ENCODE measurements at regions not wholly inside any gene's neighbourhood (a gene's known extent, or its start where the extent isn't known, plus 50 kb on each side); places are given as distances from the start of the nearest gene placed in this dataset.
"Not testable (repeated sequence)": the region's sequence is repeated elsewhere in the genome, so short reads cannot be mapped to it uniquely, and the experiment has no call there.

DNA sequence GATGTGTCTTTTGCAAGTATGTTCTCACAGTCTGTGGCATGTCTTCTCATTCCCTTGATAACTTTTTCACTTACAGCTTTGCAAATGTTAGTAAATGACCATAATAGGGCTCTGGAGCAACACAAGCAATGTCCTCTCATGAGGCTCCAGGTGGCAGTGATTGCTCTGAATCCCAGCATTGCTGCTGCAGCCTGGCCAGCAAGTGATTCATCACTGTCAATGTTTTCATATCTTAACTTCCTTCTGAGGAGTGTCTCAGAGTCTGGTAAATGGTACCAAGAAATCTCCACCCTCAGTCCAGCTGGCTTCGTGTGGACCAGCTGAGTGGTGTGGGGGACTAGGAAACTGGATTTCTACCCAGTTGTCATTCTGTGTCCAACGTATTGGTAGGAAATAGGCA lies 139.6 kb downstream of the MYLK4 start:
- no peak for DNase-seq

DNA sequence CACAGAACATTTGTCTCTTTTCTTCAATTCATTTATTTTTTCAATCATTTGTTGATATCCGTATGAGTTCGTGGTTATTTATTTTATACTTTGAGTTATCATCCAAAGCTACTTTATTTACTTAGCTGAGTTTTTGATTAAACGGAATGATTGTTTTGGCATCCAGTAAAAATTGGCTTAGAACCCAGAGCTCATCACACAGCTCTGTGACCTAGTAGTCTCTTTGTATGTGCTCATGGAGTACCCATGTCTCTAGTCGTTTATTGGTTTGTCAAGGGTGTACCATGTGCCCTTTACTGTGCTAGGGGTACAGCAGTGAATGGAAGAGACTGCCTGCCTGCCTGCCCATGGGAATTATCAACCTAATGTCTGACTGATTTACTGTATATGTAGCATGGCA lies 142.2 kb downstream of the MYLK4 start:
- no peak for DNase-seq

DNA sequence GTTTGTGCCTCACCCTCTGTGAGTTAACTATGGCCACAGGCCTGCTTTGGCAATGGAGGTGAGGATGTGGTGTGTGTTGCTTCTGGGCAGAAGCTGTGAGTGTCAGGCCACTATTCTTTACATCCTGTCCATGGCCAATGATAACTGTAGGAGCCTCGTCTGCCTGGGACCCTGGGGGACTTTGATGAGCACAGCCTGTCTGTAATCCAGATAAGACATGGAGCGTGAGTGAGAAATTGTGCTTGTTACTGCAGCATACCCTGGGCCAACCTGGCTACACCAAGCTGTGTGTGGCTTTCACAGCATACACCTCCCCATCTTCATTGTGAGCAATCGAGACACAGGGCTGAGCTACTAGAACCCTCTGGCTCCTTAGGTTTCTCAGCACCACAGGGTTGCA lies 150.4 kb downstream of the MYLK4 start:
- no peak for DNase-seq

DNA sequence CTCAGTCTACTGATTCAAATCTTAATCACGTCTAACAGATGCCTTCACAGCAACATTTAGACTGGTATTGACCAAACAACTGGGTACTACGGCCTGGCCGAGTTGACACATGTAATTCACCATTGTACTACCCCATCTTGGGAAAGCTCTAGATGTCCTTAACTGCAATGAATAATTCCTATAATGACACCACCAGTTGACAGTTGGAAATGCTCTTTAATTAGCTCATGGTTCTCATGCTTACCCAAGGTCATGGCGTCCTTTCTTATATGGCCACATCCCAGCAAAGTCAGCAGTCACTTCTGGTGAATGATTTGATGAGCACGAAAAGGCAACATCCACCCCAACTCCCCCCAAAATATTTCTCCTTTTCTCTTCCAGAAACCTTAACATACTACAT lies 150.9 kb downstream of the MYLK4 start:
- DNase-seq = no peak

DNA sequence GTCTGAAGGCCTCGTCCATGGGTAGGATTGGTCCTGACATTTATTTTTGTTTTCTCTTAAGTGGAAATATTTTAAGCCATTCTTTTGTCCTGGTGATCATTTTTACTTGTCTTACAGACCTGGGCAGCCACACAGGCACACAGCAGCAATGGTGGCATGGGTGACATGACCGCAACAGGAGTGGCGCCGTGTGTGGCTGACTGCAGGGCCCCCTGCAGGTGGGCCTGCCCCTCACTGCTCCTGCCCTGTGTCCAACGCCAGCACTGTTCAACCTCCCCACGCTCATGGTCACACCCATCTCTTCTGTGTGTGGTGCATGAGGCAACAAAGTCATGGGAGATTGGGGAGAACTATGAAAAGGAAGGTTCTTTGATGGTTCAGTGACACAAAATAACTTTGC lies 151.9 kb downstream of the MYLK4 start:
- no peak for DNase-seq

DNA sequence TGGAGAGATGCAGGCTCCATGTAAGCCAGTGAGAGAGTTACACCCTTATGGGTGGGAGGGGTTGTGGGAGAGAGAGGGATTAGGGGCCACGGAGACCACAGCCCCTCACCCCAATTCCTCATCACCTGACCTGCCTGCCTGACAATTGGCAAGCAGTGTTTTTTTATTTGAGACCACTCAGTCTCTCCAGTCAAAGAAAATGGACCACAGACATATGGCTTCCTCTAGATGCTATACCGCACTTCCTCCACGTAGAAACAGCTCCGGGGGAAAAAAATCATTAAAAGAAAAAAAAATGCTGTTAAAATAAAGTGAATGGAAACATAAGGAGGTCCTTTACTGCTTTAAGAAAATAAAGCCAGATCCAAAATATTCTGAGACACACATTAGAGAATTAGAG lies 152.7 kb downstream of the MYLK4 start:
- DNase-seq = no peak

DNA sequence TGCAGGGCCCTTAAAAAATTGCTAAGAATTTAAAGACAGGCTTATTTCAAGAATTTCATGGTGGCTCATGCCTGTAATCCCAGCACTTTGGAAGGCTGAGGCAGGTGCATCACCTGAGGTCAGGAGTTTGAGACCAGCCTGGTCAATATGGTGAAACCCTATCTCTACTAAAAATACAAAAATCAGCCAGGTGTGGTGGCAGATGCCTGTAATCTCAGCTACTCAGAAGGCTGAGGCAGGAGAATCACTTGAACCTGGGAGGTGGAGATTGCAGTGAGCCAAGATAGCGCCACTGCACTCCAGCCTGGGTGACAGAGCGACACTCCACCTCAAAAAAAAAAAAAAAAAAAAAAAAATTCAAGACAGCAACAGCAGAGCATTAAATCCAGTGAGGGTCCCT lies 153.3 kb downstream of the MYLK4 start:
- DNase-seq = not testable (repeated sequence)

DNA sequence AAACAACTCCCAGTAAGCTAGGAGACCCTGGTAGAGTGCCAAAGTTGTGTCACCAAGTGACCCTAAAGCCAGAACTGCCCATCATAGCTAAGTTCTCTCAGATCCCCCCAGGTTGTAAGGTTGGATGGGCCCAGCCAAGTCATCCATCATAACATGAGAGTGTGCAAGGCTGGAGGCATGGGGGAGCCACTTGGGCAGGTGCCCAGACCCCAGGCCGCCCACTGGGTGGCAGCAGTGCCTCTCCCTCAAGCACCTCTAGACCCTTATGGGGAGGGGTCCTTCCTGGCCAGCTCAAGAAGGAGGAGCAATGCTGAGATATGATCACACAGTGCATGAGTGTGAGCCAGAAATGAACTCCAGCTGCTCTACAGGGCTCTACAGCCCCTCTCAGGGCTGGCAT lies 154.5 kb downstream of the MYLK4 start:
- DNase-seq = no peak

DNA sequence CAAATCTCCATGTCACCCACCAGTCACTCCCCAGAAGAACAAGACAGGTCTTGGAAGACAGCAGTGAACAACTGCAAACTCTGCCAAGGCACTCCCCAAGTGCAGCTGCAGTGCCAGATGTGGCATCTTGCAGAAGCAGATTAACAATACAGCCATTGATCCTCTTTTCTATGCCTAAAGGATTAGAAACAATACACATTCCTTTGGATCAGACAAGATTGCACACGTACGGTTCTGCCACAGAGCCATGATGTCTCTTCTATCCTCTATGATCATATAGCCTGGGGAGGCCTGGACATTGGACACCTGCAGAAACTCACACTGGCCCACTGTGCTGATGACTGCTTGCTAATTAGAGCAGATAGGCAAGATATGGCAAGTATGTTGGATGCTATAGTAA lies 155.9 kb downstream of the MYLK4 start:
- no peak for DNase-seq

DNA sequence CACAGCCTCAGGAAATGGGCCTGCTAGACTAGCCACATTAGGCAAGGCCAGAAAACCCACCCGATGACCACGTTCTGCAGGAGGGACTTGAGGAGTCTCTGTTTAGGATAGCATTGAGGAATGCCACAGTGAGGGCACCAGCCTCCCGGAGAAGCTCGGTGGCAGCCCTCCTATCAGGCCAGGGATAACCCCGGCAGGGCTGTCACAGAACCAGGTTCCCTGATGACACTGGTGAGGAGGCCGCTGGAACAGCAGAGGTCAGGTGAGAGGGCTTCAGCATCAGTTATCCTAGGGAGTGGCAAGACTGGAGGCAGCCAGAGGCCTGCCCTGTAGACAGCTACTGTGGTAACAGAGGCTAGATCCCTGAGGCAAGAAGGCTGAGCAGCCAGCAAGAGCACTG lies 157.6 kb downstream of the MYLK4 start:
- DNase-seq = no peak

DNA sequence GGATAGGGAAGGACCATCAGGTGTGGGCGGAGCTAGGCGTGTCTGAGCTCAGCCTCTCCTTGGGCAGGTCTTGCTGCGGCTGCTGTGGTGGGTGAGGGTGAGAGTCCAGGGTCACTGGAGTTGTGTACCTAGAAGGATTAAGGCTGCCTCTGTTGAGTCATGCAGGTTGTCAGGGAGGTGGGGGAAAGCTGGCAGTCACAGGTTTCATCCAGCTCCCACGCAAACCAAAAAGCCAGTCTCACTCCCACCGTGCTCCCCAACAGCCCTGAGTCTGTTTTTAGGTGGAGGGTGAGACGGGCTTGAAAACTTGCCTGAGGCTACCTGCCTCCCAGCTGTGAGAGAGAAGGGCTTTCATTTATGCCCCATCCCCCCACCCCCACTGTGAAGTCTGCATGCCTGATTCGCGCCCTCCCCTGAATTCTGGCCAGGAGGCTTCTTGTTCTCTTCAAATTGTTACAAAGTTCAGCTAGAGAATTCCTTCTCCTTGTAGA lies 161.5 kb downstream of the MYLK4 start:
- no peak for DNase-seq

DNA sequence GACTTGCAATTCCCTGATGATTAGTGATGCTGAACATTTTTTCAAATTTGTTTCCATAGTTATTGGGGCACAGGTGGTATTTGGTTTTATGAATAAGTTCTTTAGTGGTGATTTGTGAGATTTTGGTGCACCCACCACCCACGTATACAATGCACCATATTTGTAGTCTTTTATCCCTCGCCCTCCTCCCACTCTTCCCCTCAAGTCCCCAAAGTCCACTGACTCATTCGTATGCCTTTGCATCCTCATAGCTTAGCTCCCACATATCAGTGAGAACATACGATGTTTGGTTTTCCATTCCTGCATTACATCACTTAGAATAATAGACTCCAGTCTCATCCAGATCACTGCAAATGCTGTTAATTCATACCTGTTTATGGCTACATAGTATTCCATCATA lies 167.3 kb downstream of the MYLK4 start:
- DNase-seq = no peak

DNA sequence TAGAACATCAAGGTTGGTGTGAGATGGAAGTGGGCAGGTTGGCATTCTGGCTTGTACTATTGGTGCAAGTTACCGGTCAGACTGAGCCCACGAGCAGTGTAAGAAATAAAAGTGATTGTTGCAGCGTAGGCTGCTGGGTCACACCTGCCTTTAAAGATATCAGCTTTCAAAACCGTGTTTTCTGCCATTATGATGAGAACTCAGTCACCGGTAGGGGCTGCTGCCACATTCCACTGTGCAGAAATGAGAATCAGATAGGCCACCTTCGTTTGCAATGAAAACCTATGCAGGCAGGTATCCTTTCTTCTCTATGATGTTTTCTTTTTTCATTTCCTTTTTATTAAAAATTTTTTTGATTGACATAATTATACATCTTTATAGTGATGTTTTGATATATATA lies 168.5 kb downstream of the MYLK4 start:
- DNase-seq = no peak

DNA sequence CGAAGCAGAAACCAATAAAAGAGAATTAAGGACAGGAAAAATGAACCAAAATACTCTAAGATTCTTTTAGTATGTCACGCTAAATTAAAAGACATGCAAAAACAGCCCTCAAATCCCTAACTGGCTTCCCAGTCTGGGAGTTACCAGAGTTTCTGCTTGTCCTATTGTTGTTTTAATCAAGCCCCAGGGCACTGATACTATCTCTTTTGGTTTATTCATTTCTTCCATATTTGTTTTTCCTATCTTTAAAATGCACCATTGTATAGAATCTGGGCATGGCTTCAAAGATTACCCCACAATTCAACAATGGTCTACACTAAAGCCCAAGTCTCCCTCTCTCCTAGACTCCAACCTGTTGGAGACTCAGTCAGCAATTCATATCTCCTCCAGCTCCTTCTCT lies 169.1 kb downstream of the MYLK4 start:
- DNase-seq = no peak

DNA sequence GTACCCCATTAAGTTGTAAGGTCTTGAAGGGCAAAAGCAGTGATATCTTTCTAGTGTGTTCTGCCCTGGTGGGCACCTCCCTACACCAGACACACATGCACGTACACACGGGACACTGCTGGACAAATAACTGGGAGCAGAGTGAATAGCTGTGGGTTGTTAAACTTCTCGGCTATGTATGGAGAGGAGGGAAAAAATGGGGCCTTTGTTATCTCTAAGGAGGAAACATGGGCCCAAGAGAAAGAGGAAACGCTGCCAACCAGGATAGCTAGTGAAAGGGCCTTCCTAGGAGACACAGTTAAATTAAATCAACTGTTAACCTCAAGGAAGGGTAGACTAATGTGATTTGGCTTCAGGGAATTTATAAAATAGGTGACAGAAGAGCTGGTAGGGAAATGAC lies 169.7 kb downstream of the MYLK4 start:
- no peak for DNase-seq

DNA sequence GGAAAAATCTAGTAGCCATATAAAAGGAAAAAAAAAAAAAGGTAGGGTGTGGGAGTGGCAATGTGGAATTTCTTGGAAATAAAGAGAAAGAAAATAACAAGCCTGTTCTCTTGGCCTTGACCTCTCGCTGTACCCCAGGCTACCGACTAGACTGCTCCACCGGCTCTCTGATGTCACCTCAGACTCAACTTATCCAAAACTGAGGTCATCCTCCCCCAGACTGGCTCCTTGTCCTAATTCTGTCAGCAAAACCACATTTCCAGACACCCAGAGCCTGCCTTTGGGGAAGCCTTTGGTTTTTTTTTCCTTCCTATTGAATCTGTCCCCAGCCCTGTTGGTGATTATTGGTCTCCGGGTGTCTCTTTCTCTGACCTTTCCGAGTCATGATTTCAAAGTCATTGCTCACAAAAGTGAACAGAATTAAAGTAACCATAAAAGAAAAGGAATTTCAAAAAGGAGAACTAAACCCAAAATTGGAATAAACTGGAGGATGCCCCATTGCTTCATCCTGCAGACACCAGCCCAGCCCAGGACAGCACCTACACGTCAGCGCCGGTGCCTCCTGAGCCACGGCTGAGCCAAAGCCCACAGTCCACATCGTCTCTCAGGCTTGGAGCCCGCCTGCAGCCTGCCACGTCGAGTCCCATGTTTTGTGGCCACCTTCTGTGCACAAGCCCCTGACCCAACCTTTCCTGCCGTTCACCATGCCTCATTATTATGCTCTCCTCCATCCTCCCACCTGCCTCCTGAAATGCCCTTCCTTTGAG lies 170.7 kb downstream of the MYLK4 start:
- DNase-seq = no peak

DNA sequence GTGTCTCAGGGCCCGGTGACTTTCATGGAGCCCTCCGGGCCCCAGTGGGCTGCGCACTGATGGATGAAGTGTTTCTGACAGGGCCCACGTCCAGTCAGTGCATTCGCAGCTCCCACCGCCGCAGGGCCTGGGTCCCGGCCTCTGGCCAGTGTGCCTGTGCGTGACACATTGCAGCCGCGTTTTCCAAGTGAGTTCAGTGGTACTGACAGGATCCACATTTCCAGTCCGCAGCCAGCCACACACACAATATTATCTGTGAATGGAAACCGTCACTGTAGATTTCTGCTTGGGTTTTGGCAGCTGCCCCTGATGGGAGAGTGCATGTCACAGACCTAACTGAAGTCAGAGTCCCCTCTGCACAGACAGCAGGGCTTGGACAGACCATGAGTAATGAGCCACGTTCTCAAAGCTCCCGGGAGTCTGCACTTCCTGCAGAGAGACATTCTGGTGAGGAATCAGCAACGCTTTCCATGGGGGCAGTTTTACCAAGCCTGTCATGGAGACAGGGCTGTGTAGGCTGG lies 171.4 kb downstream of the MYLK4 start:
- DNase-seq = no peak

DNA sequence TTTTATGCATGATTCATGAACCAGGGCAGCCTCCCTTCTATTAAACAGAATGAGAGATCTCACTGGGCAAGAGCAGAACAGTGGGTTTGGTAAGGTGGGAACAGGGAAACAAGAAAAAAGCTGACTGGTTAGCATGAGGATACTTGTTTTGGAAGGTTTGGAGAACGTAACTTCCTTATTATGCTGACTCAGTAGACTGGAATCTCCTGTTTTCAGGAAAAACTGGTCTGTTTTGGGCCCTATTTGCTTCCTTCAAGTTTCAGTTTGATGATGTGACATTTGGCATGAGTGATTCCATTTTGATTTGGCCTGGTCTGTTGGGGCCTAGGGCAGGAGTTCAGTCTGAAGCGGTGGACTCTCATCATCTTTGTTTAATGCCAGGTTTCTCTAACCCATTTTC lies 172.0 kb downstream of the MYLK4 start:
- DNase-seq = no peak

DNA sequence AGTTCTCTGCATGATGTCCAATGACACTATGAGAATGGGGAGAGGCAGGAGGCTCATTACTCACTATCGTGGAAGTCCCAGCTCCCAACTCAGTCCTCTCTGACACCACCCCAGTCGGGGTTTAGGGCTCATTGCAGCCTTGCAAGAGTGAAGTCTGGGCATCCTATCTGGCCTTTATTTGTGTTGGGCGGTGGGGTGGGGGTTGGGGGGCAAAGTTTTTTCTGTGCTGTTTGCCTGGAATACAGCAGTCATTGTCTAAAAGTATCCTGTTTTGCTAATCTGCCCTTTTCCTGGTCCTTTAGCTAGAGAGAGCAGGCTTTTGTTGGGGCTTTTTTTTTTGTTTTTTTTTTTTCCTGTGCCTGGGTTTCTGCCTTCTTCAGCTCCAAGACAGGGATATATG lies 174.2 kb downstream of the MYLK4 start:
- no peak for DNase-seq

DNA sequence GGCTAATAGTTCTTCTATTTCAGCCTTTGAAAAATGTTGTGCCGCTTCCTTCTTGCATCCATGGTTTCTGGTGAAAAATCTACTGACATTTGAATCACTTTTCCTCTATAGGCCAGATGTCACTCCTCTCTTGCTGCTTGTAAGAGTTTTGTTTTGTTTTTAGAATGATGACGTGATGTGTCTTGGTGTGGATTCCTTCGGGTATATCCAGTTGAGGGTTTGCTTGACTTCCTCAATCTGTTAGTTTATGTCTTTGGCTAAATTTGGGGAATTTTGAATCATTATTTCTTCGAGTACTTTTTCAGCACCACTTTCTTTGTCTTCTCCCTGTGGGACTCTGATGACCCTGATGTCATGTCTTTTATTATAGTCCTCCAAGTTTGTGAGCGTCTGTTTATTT lies 175.5 kb downstream of the MYLK4 start:
- DNase-seq = no peak

DNA sequence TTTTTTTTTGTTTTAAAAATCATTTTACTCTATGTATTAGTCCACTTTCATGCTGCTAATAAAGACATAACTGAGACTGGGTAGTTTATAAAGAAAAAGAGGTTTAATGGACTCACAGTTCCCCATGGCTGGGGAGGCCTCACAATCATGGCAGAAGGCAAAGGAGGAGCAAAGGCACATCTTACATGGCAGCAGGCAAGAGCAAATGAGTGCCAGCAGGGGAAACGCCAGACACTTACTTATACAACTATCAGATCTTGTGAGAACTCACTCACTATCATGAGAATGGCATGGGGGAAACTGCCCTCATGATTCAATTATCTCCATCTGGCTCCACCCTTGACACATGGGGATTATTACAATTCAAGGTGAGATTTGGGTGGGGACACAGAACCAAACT lies 181.3 kb downstream of the MYLK4 start:
- DNase-seq = not testable (repeated sequence)

DNA sequence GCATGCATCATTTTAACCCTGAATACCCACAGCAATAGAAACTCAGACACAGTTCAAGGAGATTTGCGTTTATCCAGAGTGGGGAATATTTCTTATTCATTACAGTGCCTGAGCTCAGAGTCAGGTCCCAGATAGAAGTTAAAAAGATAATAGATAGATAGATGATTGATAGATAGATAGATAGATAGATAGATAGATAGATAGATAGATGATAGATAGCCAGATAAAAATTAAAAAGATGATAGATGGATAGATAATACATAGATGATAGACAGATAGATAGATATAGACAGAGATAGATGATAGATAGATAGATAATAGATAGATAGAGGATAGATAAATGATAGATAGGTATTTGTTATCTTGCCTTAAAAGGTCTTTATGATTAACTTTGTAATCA lies 184.7 kb downstream of the MYLK4 start:
- DNase-seq = no peak

DNA sequence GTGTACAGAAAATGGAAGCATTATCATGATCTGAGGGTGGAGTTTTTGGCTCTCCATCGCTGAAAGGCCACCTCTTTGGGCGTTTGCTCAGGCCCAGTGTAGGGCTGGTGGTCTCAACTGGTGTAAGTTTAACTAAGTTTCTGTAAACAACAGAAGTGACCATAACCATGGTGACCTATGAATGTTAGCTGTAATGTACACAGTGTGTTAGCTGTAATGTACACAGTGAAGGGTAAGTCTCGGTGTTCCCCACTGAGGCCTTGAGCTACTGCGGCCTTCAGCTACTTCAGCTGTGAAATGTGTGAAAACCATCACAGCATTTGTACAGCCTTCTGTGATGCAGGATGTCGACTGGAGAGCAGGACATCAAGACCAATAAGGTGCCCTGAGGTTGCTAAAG lies 185.2 kb downstream of the MYLK4 start:
- no peak for DNase-seq

DNA sequence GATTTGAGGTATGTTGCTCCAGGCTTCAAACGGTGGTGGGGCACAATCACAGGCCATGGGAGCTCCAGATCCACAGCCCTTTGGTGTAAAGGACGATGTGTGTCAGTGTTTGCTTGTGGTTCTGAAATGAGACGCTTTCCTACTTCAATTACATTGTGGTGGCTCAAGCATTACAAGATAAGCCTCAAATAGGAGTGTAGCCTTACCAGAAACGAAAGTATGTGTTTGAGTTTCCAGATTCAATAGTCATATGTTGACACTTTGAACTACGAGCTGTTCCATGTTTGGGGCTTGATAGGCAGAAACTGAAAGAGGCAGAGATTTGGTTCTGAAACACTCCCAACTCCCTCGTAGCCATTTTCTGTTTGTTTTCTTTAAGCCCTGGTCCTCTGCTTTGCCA lies 187.1 kb downstream of the MYLK4 start:
- DNase-seq = no peak
